ENCODE measurements at regions not wholly inside any gene's neighbourhood (a gene's known extent, or its start where the extent isn't known, plus 50 kb on each side); places are given as distances from the start of the nearest gene placed in this dataset.

GRCh38 chr2:122414902-122415301, 659.5 kb downstream of the TSN start:
- Histone ChIP-seq H3K4me3 (no peak overlapping the region), H3K9me3 (no peaks in the 10 kb centered on the region), H3K4me1 (ENCODE audit: control insufficient read depth in 1 of 2, low read depth in 2 of 2) (no peaks in the 10 kb centered on the region), H3K27me3 (replicated peaks; ENCODE audit: insufficient read depth) (no peaks in the 10 kb centered on the region), H3K36me3 (no peaks in the 10 kb centered on the region), H3K27ac (no peak overlapping the region)
- DNase-seq (ENCODE audit: low spot score) (no peak), ATAC-seq (ENCODE audit: insufficient number of reproducible peaks, low FRiP score, low read depth) (no peak)
- TF ChIP-seq CTCF (IDR thresholded peaks at IDR 0.05): no peak

- H3K27ac ChIP-seq: no peak overlapping the region
- no peak overlapping the region for H3K4me3 ChIP-seq
- H3K36me3 ChIP-seq: no peaks in the 10 kb centered on the region
- ATAC-seq (ENCODE audit: insufficient number of reproducible peaks, low FRiP score, low read depth) (no peak), DNase-seq (ENCODE audit: low spot score) (no peak)
- TF ChIP-seq CTCF (IDR thresholded peaks at IDR 0.05): no peak
- no peaks in the 10 kb centered on the region for H3K9me3 ChIP-seq
- H3K27me3 ChIP-seq (replicated peaks; ENCODE audit: insufficient read depth): no peaks in the 10 kb centered on the region
- H3K4me1 ChIP-seq (ENCODE audit: control insufficient read depth in 1 of 2, low read depth in 2 of 2): no peaks in the 10 kb centered on the region
Observed at GRCh38 chr2:122417114-122417513, 661.7 kb downstream of the TSN start.

- ATAC-seq (ENCODE audit: insufficient number of reproducible peaks, low FRiP score, low read depth): no peak
- Histone ChIP-seq H3K27me3 (replicated peaks; ENCODE audit: insufficient read depth) (no peaks in the 10 kb centered on the region), H3K4me1 (ENCODE audit: control insufficient read depth in 1 of 2, low read depth in 2 of 2) (no peaks in the 10 kb centered on the region), H3K9me3 (no peaks in the 10 kb centered on the region), H3K36me3 (no peaks in the 10 kb centered on the region), H3K27ac (no peak overlapping the region), H3K4me3 (no peak overlapping the region)
- DNase-seq (ENCODE audit: low spot score): no peak
- TF ChIP-seq CTCF (IDR thresholded peaks at IDR 0.05): no peak
Observed at GRCh38 chr2:122421775-122422174, 666.3 kb downstream of the TSN start.

- Histone ChIP-seq H3K9me3 (no peaks in the 10 kb centered on the region), H3K36me3 (no peaks in the 10 kb centered on the region), H3K4me3 (no peak overlapping the region), H3K4me1 (ENCODE audit: control insufficient read depth in 1 of 2, low read depth in 2 of 2) (no peaks in the 10 kb centered on the region), H3K27ac (no peak overlapping the region), H3K27me3 (replicated peaks; ENCODE audit: insufficient read depth) (no peaks in the 10 kb centered on the region)
- DNase-seq (ENCODE audit: low spot score) (no peak), ATAC-seq (ENCODE audit: insufficient number of reproducible peaks, low FRiP score, low read depth) (no peak)
- TF ChIP-seq CTCF (IDR thresholded peaks at IDR 0.05): no peak
Observed at GRCh38 chr2:122422384-122422991, 667.0 kb downstream of the TSN start.

GRCh38 chr2:122423934-122424333, 668.5 kb downstream of the TSN start:
- H3K27ac ChIP-seq: no peak overlapping the region
- H3K27me3 ChIP-seq (replicated peaks; ENCODE audit: insufficient read depth): no peaks in the 10 kb centered on the region
- ATAC-seq (ENCODE audit: insufficient number of reproducible peaks, low FRiP score, low read depth) (no peak), DNase-seq (ENCODE audit: low spot score) (no peak)
- no peaks in the 10 kb centered on the region for H3K36me3 ChIP-seq
- no peak for TF ChIP-seq CTCF (IDR thresholded peaks at IDR 0.05)
- H3K4me1 ChIP-seq (ENCODE audit: control insufficient read depth in 1 of 2, low read depth in 2 of 2): no peaks in the 10 kb centered on the region
- no peak overlapping the region for H3K4me3 ChIP-seq
- H3K9me3 ChIP-seq: no peaks in the 10 kb centered on the region
